CD14-positive monocyte (primary cell): ENCODE measurements at regions not wholly inside any gene's neighbourhood (a gene's known extent, or its start where the extent isn't known, plus 50 kb on each side); places are given as distances from the start of the nearest gene placed in this dataset.

Experiments
- DNase-seq, 3 donors: peaks; one replicate each; pipeline ENCODE4 v3.0.0-alpha.2; 2011 to 2022
- H2AFZ ChIP-seq: 2 replicates; pipeline ENCODE4 v1.6.0; 2012; ENCODE audit warnings: mild to moderate bottlenecking, low read depth, low read length, inconsistent platforms; ENCODE audit not compliant: insufficient read depth, poor library complexity, severe bottlenecking
- H3K27ac ChIP-seq, 2 donors: 1 replicate in 1 of 2; 2 replicates in 1 of 2; pipeline ENCODE4 v1.5.1; 2012 to 2013; ENCODE audit warnings: low read length in 2 of 2, control low read depth in 1 of 2, inconsistent platforms in 1 of 2, low read depth in 1 of 2, mild to moderate bottlenecking in 1 of 2
- H3K27me3 ChIP-seq, 2 donors: one replicate each; pipeline versions ENCODE4 v1.6.0 to v1.6.1; 2011 to 2013; ENCODE audit warnings: low read length in 2 of 2; ENCODE audit not compliant: control insufficient read depth in 2 of 2, insufficient read depth in 2 of 2
- H3K36me3 ChIP-seq, 2 donors: replicated peaks in 1 of 2; 1 replicate in 1 of 2; 2 replicates in 1 of 2; pipeline versions ENCODE4 v1.5.1 to v1.6.1; 2012 to 2013; ENCODE audit warnings: low read length in 2 of 2, control low read depth in 1 of 2, inconsistent platforms in 1 of 2, mild to moderate bottlenecking in 1 of 2; ENCODE audit not compliant: insufficient read depth in 2 of 2, control insufficient read depth in 1 of 2
- H3K4me1 ChIP-seq, 2 donors: 1 replicate in 1 of 2; 2 replicates in 1 of 2; pipeline versions ENCODE4 v1.5.1 to v1.6.1; 2012 to 2013; ENCODE audit warnings: low read length in 2 of 2, control low read depth in 1 of 2, inconsistent platforms in 1 of 2, mild to moderate bottlenecking in 1 of 2, moderate library complexity in 1 of 2; ENCODE audit not compliant: insufficient read depth in 2 of 2, control insufficient read depth in 1 of 2
- H3K4me2 ChIP-seq: replicated peaks from 2 replicates; pipeline ENCODE3; 2012; ENCODE audit warnings: low read length, moderate library complexity, mild to moderate bottlenecking; ENCODE audit not compliant: poor library complexity, severe bottlenecking; ENCODE audit errors: extremely low read depth
- H3K4me3 ChIP-seq, 3 experiments: fragments of 200-600 bp in 1 of 3; sonication (generic) in 1 of 3; replicated peaks in 1 of 3; 1 replicate in 2 of 3; 2 replicates in 1 of 3; pipeline ENCODE4 v1.5.1; 2011 to 2013; ENCODE audit warnings: low read length in 3 of 3, mild to moderate bottlenecking in 3 of 3, control low read depth in 2 of 3, low read depth in 2 of 3, inconsistent platforms in 1 of 3, moderate library complexity in 1 of 3
- H3K79me2 ChIP-seq: 2 replicates; pipeline ENCODE4 v1.6.0; 2012; ENCODE audit warnings: mild to moderate bottlenecking, control low read depth, inconsistent platforms, low read length, moderate library complexity; ENCODE audit not compliant: insufficient read depth
- H3K9ac ChIP-seq: 2 replicates; pipeline ENCODE4 v1.6.0; 2017; ENCODE audit warnings: low read length, mild to moderate bottlenecking; ENCODE audit not compliant: insufficient read depth, poor library complexity, severe bottlenecking
- H3K9me3 ChIP-seq, 2 donors: replicated peaks in 1 of 2; 1 replicate in 1 of 2; 2 replicates in 1 of 2; pipeline versions ENCODE4 v1.5.1 to v1.6.1; 2012 to 2013; ENCODE audit warnings: low read length in 2 of 2, control low read depth in 1 of 2; ENCODE audit not compliant: control insufficient read depth in 1 of 2, insufficient read depth in 1 of 2
- H4K20me1 ChIP-seq: 2 replicates; pipeline ENCODE4 v1.6.0; 2012; ENCODE audit warnings: mild to moderate bottlenecking, low read length, control low read depth, moderate library complexity; ENCODE audit not compliant: insufficient read depth
- H3K27ac Mint-ChIP-seq, 7 donors: one replicate each; pipeline ENCODE4 v1.8.0; 2020; ENCODE audit warnings: mild to moderate bottlenecking in 7 of 7, mixed read lengths in 7 of 7, moderate library complexity in 6 of 7, inconsistent platforms in 2 of 7
- H3K27me3 Mint-ChIP-seq, 3 donors: one replicate each; pipeline ENCODE4 v1.8.0; 2021 to 2022; ENCODE audit warnings: low read depth in 3 of 3, mild to moderate bottlenecking in 3 of 3, mixed read lengths in 3 of 3, moderate library complexity in 3 of 3, inconsistent platforms in 1 of 3
- H3K36me3 Mint-ChIP-seq, 2 donors: one replicate each; pipeline ENCODE4 v1.8.0; 2020; ENCODE audit warnings: mixed read lengths in 2 of 2, inconsistent platforms in 1 of 2, mild to moderate bottlenecking in 1 of 2
- H3K4me1 Mint-ChIP-seq: one replicate; pipeline ENCODE4 v1.8.0; 2020; ENCODE audit warnings: mild to moderate bottlenecking, mixed read lengths
- H3K4me3 Mint-ChIP-seq, 2 donors: one replicate each; pipeline ENCODE4 v1.8.0; 2020; ENCODE audit warnings: mild to moderate bottlenecking in 2 of 2, mixed read lengths in 2 of 2, moderate library complexity in 1 of 2
- H3K9me3 Mint-ChIP-seq, 7 donors: one replicate each; pipeline ENCODE4 v1.8.0; 2020 to 2022; ENCODE audit warnings: mixed read lengths in 7 of 7, mild to moderate bottlenecking in 6 of 7, moderate library complexity in 6 of 7, inconsistent platforms in 2 of 7
- CTCF ChIP-seq: fragments of 200-600 bp; IDR thresholded peaks from one replicate; pipeline ENCODE4 v1.8.0; 2022; ENCODE audit warnings: antibody characterized with exemption, mild to moderate bottlenecking
- WGBS: methylation state at CpG from one replicate; pipeline ENCODE4 v1.1.5; 2013; ENCODE audit warnings: missing lambda C conversion rate; ENCODE audit not compliant: insufficient coverage; 5-methylcytosine and 5-hydroxymethylcytosine counted together
- intact Hi-C, 2 donors: fragments of 100-400 bp; cut with micrococcal nuclease; formaldehyde crosslinking; loops; one replicate each; pipeline versions ENCODE4 v1.15.0 to v1.15.1; 2023

GRCh38 chr2:37873749-37874330 is 51.2 kb upstream of the RMDN2 start:
- Histone ChIP-seq H2AFZ (no peak overlapping the region), H3K9me3 (no peaks in the 10 kb centered on the region), H3K4me1 (peaks cover 11 to 17% of the 10 kb centered on the region in 2 donors), H3K4me3 (no peak overlapping the region), H4K20me1 (no peaks in the 10 kb centered on the region), H3K36me3 (no peaks in the 10 kb centered on the region), H3K27ac (no peak overlapping the region), H3K79me2 (no peaks in the 10 kb centered on the region), H3K27me3 (no peaks in the 10 kb centered on the region), H3K4me2 (no peak overlapping the region), H3K9ac (no peak overlapping the region)
- peaks cover 33% of the 10 kb centered on the region for H3K4me1 Mint-ChIP-seq
- WGBS: 100% methylated on average over 4 of the region's 7 CpGs
- intact Hi-C loops: no loop called here
- H3K9me3 Mint-ChIP-seq: no peaks in the 10 kb centered on the region
- no peak overlapping the region for H3K4me3 Mint-ChIP-seq
- TF ChIP-seq CTCF: no peak
- no peak overlapping the region for H3K27ac Mint-ChIP-seq
- no peak for DNase-seq
- peaks cover 0 to 2% of the 10 kb centered on the region in 2 donors for H3K36me3 Mint-ChIP-seq
- peaks cover 2 to 11% (median 4%) of the 10 kb centered on the region in 3 donors for H3K27me3 Mint-ChIP-seq

DNA sequence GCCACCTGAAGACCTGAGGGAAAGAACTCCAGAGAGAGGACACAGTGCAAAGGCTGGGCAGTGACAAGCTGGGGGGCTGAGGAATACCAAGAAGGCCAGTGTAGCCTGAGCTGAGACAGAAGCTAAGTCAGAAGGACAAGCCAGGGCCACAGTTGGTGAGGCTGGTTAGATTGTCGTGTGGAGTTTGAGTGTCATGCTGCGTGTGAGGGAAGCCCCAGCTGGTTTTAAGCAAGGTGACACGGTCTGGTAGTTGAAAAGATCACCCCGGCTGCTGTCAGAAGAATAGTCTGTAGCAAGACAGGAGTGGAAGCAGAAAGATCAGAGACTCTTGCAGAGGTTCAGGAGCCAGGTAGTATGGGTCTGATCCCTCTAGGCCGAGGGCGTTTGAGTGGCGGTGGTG is 50.6 kb upstream of the RMDN2 start:
- peaks cover 0 to 2% of the 10 kb centered on the region in 2 donors for H3K36me3 Mint-ChIP-seq
- Histone ChIP-seq H3K36me3 (no peaks in the 10 kb centered on the region), H3K27me3 (no peaks in the 10 kb centered on the region), H3K27ac (no peak overlapping the region), H4K20me1 (no peaks in the 10 kb centered on the region), H3K79me2 (no peaks in the 10 kb centered on the region), H3K4me1 (peaks cover 11 to 17% of the 10 kb centered on the region in 2 donors), H3K4me3 (no peak overlapping the region), H3K9ac (no peak overlapping the region), H3K4me2 (no peak overlapping the region), H2AFZ (no peak overlapping the region), H3K9me3 (no peaks in the 10 kb centered on the region)
- H3K9me3 Mint-ChIP-seq: no peaks in the 10 kb centered on the region
- peaks cover 29% of the 10 kb centered on the region for H3K4me1 Mint-ChIP-seq
- no peak for DNase-seq
- no peak for TF ChIP-seq CTCF
- H3K4me3 Mint-ChIP-seq: peak overlapping the region in 1 of 2 donors; percentile 3
- H3K27me3 Mint-ChIP-seq: peaks cover 2 to 11% (median 4%) of the 10 kb centered on the region in 3 donors
- 91% methylated on average over 7 of the region's 7 CpGs for WGBS
- intact Hi-C loops: no loop called here
- peak overlapping the region in 1 of 7 donors; percentile 40 for H3K27ac Mint-ChIP-seq
